DND-41 (cell line): ENCODE measurements at regions not wholly inside any gene's neighbourhood (a gene's known extent, or its start where the extent isn't known, plus 50 kb on each side); places are given as distances from the start of the nearest gene placed in this dataset.

Experiments
- ATAC-seq: fragments of 200-7000 bp; cut with Tn5 transposase; 3 replicates; pipeline ENCODE4 v1.9.1; 2021; ENCODE audit warnings: low read depth; ENCODE audit not compliant: insufficient read depth
- DNase-seq: peaks from one replicate; pipeline ENCODE4 v3.0.0-alpha.2; 2020
- H2AFZ ChIP-seq: 2 replicates; pipeline ENCODE4 v1.6.0; 2012; ENCODE audit warnings: low read depth, low read length
- H3K27ac ChIP-seq: 2 replicates; pipeline ENCODE4 v1.5.1; 2012; ENCODE audit warnings: low read length, inconsistent platforms
- H3K27me3 ChIP-seq: fragments of 200-600 bp; sonication (generic); 2 replicates; pipeline ENCODE4 v1.6.0; 2012; ENCODE audit warnings: low read length, mild to moderate bottlenecking, inconsistent platforms; ENCODE audit not compliant: insufficient read depth, poor library complexity
- H3K36me3 ChIP-seq: 2 replicates; pipeline ENCODE4 v1.5.1; 2012; ENCODE audit warnings: low read length, inconsistent platforms; ENCODE audit not compliant: insufficient read depth
- H3K4me1 ChIP-seq: 2 replicates; pipeline ENCODE4 v1.5.1; 2012; ENCODE audit warnings: mild to moderate bottlenecking, low read length; ENCODE audit not compliant: insufficient read depth
- H3K4me2 ChIP-seq: 2 replicates; pipeline ENCODE4 v1.6.0; 2012; ENCODE audit warnings: mild to moderate bottlenecking, moderate library complexity, low read length, inconsistent platforms; ENCODE audit not compliant: insufficient read depth
- H3K4me3 ChIP-seq, 2 experiments: fragments of 200-600 bp in 1 of 2; shearing (Covaris generic) in 1 of 2; 2 replicates each; pipeline ENCODE4 v1.5.1; 2012 to 2016; ENCODE audit warnings: inconsistent platforms in 2 of 2, low read length in 2 of 2, mild to moderate bottlenecking in 2 of 2, low read depth in 1 of 2, moderate library complexity in 1 of 2
- H3K79me2 ChIP-seq: 2 replicates; pipeline ENCODE4 v1.6.0; 2012; ENCODE audit warnings: low read length, inconsistent platforms; ENCODE audit not compliant: insufficient read depth
- H3K9ac ChIP-seq: 2 replicates; pipeline ENCODE4 v1.6.0; 2012; ENCODE audit warnings: low read depth, mild to moderate bottlenecking, inconsistent platforms, low read length, moderate library complexity
- H3K9me3 ChIP-seq: 2 replicates; pipeline ENCODE4 v1.5.1; 2012; ENCODE audit warnings: low read length, moderate library complexity, mild to moderate bottlenecking, inconsistent platforms; ENCODE audit not compliant: insufficient read depth, severe bottlenecking
- H4K20me1 ChIP-seq: 2 replicates; pipeline ENCODE4 v1.6.0; 2012; ENCODE audit warnings: low read length; ENCODE audit not compliant: insufficient read depth
- CTCF ChIP-seq: IDR thresholded peaks from 2 replicates; pipeline ENCODE4 v1.5.1; 2012; ENCODE audit warnings: borderline replicate concordance, low read length, moderate library complexity, mild to moderate bottlenecking; ENCODE audit not compliant: poor library complexity, severe bottlenecking; ENCODE audit errors: extremely low read depth
- EZH2 ChIP-seq: IDR thresholded peaks from 3 replicates; pipeline ENCODE4 v1.6.1; 2012; ENCODE audit warnings: borderline replicate concordance, low read depth, mild to moderate bottlenecking, moderate library complexity, low read length, inconsistent platforms; ENCODE audit not compliant: severe bottlenecking

GRCh38 chrX:38917954-38918353 lies 116.7 kb downstream of the MID1IP1 start:
- no peak overlapping the region for H3K4me3 ChIP-seq
- H3K36me3 ChIP-seq: no peaks in the 10 kb centered on the region
- no peak overlapping the region for H3K9ac ChIP-seq
- no peaks in the 10 kb centered on the region for H4K20me1 ChIP-seq
- no peak overlapping the region for H3K27ac ChIP-seq
- ATAC-seq (no peak), DNase-seq (no peak)
- TF ChIP-seq CTCF (no peak), EZH2 (no peak)
- H3K79me2 ChIP-seq: no peaks in the 10 kb centered on the region
- H2AFZ ChIP-seq: no peak overlapping the region
- H3K27me3 ChIP-seq: no peaks in the 10 kb centered on the region
- H3K4me2 ChIP-seq: no peak overlapping the region
- H3K4me1 ChIP-seq: no peaks in the 10 kb centered on the region
- no peaks in the 10 kb centered on the region for H3K9me3 ChIP-seq

- H3K9ac ChIP-seq: no peak overlapping the region
- H3K4me2 ChIP-seq: no peak overlapping the region
- no peak for DNase-seq
- H3K4me1 ChIP-seq: no peaks in the 10 kb centered on the region
- no peaks in the 10 kb centered on the region for H4K20me1 ChIP-seq
- no peaks in the 10 kb centered on the region for H3K9me3 ChIP-seq
- H3K79me2 ChIP-seq: no peaks in the 10 kb centered on the region
- ATAC-seq: no peak
- no peak overlapping the region for H2AFZ ChIP-seq
- TF ChIP-seq CTCF (no peak), EZH2 (no peak)
- H3K36me3 ChIP-seq: no peaks in the 10 kb centered on the region
- H3K4me3 ChIP-seq: no peak overlapping the region
- H3K27ac ChIP-seq: no peak overlapping the region
- H3K27me3 ChIP-seq: no peaks in the 10 kb centered on the region
Measured at GRCh38 chrX:38919202-38919601, 117.9 kb downstream of the MID1IP1 start.

- Histone ChIP-seq H3K9me3 (no peaks in the 10 kb centered on the region), H3K79me2 (no peaks in the 10 kb centered on the region), H3K9ac (no peak overlapping the region), H3K4me1 (no peaks in the 10 kb centered on the region), H3K27me3 (no peaks in the 10 kb centered on the region), H3K36me3 (no peaks in the 10 kb centered on the region), H2AFZ (no peak overlapping the region), H3K4me3 (no peak overlapping the region), H3K27ac (no peak overlapping the region), H4K20me1 (no peaks in the 10 kb centered on the region), H3K4me2 (no peak overlapping the region)
- no peak for DNase-seq
- ATAC-seq: no peak
- TF ChIP-seq CTCF (no peak), EZH2 (no peak)
Measured at GRCh38 chrX:38919853-38920528, 118.7 kb downstream of the MID1IP1 start.

DNA sequence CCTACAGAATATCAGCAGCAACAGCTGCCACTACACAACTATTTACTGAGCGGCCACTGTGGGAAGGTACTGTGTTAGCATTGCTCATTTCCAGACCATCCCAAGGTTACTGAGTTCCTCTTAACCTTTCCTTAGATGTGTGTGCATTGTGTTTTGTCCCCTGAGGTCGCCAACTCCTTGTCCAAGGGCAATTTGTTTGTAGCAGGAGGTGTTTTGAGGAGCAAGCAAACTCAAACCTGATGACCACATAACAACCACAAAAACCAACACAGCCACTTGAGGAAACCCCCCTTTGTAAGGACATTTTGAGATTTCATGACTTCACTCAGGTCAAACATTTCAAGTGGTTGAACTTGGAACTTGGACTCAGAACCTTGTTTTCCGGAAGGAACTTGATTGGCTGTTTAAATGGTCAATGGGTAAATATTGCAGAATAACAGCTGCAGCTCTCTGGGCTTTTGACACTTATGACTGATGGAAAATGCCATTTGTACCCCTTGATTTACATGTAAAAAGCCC lies 122.3 kb downstream of the MID1IP1 start:
- Histone ChIP-seq H3K79me2 (no peaks in the 10 kb centered on the region), H3K4me1 (no peaks in the 10 kb centered on the region), H2AFZ (no peak overlapping the region), H3K27ac (no peak overlapping the region), H3K4me3 (no peak overlapping the region), H3K4me2 (no peak overlapping the region), H3K36me3 (no peaks in the 10 kb centered on the region), H4K20me1 (no peaks in the 10 kb centered on the region), H3K9me3 (no peaks in the 10 kb centered on the region), H3K27me3 (no peaks in the 10 kb centered on the region), H3K9ac (no peak overlapping the region)
- ATAC-seq: no peak
- TF ChIP-seq EZH2 (no peak), CTCF (no peak)
- no peak for DNase-seq
